ENCODE measurements at regions not wholly inside any gene's neighbourhood (a gene's known extent, or its start where the extent isn't known, plus 50 kb on each side); places are given as distances from the start of the nearest gene placed in this dataset.

- TF ChIP-seq CTCF (IDR thresholded peaks at IDR 0.05 in 2 of 3, conservative IDR thresholded peaks at IDR 0.05 in 1 of 3; ENCODE audit: borderline replicate concordance in 1 of 3, insufficient read depth in 1 of 3, low read depth in 2 of 3, low read length in 2 of 3) = no peak
- TF ChIP-seq POLR2A (IDR thresholded peaks at IDR 0.05; ENCODE audit: borderline replicate concordance, extremely low read depth, insufficient read depth, insufficient read length) = no peak
- TF ChIP-seq MAX (IDR thresholded peaks at IDR 0.05) = no peak
- TF ChIP-seq REST (IDR thresholded peaks at IDR 0.05; ENCODE audit: low read depth) = no peak
- no peak for TF ChIP-seq CEBPB (IDR thresholded peaks at IDR 0.05; ENCODE audit: low read depth)
- no peak for TF ChIP-seq POLR2AphosphoS5 (IDR thresholded peaks at IDR 0.05; ENCODE audit: low read depth, low read length)
- TF ChIP-seq SRF (IDR thresholded peaks at IDR 0.05; ENCODE audit: low read depth) = no peak
- TF ChIP-seq ATF3 (IDR thresholded peaks at IDR 0.05) = no peak
- no peak for TF ChIP-seq JUND (IDR thresholded peaks at IDR 0.05)
- TF ChIP-seq SP1 (IDR thresholded peaks at IDR 0.05; ENCODE audit: low read depth) = no peak
- TF ChIP-seq ZFX (IDR thresholded peaks at IDR 0.05) = no peak
- no peak for TF ChIP-seq SIN3A (IDR thresholded peaks at IDR 0.05; ENCODE audit: low read depth)
- TF ChIP-seq EGR1 (IDR thresholded peaks at IDR 0.05; ENCODE audit: low read depth) = no peak
- no peak for TF ChIP-seq ZBTB33 (IDR thresholded peaks at IDR 0.05; ENCODE audit: extremely low read depth, insufficient replicate concordance, low read length)
Observed at GRCh38 chr4:64642936-64643335, 233.7 kb upstream of the TECRL start.

All from HCT116 (cell line).